GM21786 (cell line): ENCODE measurements at regions not wholly inside any gene's neighbourhood (a gene's known extent, or its start where the extent isn't known, plus 50 kb on each side); places are given as distances from the start of the nearest gene placed in this dataset.

ENCODE experiments used
- ATAC-seq: cut with Tn5 transposase; IDR thresholded peaks from one replicate; pipeline ENCODE4 v1.9.1; 2021; ENCODE audit not compliant: unreplicated experiment

DNA sequence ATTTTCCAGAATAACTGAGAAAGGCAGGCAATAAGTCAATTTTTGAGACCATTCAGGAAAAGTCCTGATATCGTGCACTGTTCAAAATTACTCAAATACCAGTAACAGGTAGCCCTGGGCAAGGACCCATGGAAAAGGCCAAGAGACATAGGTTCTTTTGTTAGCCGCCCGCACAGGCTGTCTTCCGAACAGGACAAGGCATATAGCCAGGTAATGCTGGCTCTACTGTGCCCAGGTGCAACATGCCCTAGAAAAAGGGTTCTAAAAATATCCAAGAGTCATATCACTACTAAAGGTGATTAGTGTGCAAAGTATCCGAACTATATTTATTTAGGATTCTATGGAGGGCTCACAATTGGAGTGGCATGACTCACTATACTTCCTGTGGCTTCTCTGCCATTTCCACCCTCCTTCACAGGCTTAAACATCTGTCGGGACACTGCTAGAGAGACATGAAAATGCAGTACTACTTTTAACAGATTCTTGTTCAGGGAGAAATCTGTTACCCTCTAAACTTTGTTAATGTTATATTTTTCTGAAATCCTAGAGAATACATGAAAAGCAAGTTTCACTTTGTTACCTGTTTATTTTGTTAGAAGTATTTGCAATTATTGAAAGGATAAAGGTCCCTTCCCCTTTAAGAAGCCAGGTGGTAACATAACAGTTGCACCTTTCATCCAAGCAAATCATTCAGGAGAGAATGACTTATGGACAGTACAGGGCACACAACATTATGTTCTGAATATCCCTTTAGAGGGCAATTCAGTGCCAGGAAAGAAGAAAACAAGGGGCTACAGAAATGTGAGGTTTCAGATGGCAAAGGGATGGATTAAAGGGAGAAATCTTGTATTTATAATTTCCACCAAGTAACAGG lies 293.3 kb upstream of the THBS1 start:
- no peak for ATAC-seq

DNA sequence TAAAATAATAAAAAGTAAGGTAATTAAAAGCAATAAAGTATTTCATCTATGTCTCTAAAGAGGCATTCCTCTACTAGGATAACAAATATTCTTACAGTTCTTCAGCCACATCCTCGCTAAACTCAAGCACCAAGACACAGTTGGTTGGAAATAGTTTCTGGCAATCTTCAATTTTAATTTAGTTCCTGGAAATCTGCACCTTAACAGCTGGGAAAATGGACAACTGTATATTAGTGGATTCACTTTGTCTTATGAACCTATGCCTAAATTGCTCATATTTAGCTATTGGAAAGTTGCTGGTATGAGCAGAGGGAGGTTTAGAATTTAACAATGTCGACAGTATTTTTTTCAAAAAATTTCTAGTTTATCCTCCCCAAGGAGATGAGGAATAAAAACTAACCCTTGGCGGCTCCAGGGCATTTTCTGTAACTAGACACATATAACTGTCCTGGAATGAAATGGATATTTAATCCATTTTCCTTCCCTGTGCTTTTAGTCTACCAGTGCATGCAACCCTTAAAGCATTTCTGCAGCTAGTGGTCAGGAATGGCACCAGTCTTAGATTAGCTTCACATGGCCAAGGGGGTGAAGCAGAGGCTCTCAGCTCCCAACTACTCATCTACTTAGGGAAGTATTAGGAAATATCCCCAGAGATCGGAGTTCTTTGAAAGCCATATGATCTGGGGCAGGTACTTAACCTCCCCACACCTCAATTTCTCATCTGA lies 290.0 kb upstream of the THBS1 start:
- no peak for ATAC-seq

DNA sequence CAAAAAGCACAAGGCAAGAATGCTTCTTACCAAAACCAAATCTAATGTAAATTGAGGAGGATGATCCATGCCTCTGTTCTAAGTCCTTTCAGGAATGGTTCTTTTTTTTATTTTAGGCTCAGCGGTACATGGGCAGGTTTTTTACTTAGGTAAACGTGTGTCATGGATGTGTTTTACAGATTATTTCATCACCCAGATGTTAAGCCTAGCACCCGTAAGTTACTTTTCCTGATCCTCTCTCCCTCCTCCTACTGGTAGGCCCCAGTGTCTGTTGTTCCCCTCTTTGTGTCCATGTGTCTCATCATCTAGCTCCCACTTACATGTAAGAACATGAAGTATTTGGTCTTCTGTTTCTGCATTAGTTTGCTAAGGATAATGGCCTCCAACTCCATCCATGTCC lies 289.2 kb upstream of the THBS1 start:
- no peak for ATAC-seq

DNA sequence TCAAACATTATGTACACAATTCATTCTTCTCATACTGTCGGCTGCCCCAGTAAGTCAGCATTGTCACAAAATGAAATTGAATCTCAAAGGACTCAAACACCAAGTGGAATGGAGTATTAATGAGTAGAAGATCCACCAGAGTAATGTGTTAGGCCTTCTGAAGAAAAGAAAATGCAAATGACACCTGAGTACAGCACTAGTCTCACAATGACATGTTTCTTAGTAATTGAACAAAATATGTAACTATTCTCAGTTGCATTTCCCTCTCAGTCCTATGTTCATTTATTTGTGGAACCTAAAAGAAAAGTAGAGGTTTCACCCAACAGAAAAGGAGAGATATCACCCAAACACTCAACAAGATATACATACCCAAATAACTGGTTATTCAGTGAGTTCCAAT lies 283.9 kb upstream of the THBS1 start:
- no peak for ATAC-seq

DNA sequence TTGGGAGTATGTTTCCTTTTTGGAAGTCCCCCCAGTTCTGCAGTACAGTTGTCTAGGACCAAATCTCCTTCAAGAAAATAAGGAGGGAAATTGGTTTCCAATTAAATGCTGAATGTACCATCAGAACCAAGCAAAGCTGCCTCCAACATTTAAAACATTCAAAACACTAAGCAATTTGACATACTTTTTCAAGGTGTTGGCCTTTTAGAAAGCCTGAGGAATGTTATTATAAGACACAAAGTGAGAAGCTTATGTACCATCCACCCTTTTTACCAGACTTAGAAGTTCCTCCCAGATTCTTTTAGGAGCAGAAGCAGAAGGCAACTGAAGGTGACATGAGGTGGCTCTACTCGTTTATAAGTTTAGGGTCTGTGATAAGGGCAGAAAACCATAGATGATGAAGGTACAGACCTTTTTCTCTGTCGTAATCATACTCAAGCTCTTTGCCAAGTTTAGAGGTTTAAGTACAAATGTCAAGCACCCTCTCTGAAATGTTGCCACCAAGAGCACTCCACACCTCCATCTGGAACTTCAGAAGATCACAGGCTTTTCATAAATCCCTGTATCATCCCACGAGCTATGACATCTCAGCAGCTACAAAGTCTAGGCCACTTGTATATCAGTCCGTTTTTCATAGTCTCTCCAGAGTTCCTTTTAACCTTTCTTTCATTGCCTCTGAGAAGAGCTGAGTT lies 282.5 kb upstream of the THBS1 start:
- ATAC-seq: no peak

DNA sequence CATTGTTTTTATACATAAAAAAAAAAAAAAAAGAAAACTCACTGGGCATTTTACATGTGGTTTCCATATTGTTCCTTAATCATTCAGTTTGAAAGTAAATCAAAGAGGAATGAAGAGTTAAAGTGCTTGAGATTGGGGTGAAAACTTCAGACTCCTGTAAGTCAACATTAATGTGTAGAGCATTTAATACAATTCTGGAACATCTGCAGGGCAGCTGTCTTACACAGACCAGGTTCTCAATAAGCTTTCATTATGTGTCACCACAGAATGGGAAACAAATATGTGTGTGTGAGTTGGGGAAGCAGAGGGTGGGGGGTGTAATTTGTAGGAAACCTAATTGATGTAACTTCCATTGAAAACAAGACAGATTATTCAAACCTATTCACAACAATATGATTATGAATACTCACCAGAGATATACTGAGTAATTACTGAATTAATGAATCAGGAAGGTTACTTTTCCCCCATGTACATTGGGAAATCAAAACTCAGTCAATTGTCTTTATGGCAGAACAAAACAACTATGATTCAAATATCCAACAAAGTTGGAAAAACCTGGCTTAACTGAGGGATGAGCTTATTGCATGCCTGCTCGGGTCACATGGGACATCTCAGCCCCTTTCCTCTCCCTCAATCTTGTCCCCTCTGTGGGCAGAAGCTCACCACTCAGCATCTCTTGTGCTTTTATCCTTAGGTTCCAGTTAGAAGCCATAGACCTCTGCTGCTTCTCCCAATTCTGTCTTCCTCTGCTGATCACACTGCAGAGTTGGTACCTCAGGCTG lies 281.2 kb upstream of the THBS1 start:
- ATAC-seq: no peak

DNA sequence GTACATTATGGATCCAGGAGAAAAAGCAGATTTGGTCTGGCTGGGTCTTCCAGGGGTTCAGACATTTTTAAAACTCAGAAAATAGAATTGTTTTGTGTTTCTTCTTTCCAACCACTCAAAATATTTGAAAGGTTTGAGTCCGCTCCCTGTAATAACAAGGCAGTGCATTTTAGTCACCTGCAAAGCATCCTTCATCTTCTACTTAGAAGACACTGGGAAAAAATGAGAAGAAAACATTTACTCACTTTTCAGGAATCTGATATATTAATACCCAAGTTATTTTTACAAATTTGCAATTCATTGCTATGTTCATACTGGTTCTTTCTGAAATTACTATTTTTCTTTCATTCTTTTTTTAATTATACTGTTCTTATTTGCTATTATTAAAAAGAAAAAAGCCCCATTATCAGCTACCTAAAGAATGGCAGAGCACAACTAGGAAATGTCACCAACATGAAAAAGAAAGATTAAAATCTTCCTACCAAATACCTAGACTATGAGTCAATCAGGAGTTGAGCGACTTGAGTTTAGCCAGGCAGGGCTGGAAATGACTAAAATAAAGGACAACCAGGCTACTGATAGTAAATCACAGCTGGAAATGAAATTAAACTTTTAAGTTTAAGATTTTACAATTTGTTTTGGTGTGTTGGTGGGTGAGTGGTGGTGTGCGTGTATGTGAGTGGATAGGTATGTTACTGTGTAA lies 280.3 kb upstream of the THBS1 start:
- ATAC-seq: no peak

DNA sequence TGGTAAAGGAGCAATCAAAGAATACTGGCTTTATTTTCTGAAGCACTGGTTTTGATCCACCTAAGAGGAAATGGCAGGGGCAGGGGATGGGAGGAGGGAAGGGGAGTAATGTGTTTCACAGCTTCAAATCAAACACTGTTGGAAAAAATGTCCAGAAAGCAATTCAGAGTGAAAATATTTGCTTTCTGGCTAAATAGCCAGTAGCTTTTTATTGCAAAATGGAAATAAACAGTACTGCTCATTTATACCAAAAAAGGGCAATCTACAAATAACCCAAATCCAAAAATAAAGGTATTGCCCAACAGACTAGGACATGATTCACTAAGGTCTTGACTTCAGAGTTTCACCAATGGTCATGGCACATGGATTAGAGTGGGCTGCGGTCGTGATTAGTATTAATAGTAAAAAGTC lies 279.3 kb upstream of the THBS1 start:
- ATAC-seq: no peak

DNA sequence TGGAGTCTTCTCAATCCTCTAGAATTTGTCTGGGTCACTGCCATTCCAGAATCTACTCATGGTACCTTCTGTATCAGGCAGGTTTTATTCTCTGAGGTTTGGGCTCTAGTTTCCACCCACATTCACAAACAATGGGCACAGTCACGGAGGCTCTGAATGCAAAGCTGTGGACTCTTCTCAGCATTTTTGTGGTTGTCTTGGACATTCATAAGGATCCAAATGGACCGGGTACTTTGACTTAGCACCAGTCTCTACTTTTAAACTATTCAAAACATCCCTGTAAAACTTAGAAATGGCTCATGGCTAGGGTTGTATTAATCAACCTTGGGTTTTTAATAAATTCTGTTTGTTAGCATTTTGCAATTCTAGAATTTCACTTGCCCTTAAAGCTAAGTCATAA lies 277.9 kb upstream of the THBS1 start:
- no peak for ATAC-seq

DNA sequence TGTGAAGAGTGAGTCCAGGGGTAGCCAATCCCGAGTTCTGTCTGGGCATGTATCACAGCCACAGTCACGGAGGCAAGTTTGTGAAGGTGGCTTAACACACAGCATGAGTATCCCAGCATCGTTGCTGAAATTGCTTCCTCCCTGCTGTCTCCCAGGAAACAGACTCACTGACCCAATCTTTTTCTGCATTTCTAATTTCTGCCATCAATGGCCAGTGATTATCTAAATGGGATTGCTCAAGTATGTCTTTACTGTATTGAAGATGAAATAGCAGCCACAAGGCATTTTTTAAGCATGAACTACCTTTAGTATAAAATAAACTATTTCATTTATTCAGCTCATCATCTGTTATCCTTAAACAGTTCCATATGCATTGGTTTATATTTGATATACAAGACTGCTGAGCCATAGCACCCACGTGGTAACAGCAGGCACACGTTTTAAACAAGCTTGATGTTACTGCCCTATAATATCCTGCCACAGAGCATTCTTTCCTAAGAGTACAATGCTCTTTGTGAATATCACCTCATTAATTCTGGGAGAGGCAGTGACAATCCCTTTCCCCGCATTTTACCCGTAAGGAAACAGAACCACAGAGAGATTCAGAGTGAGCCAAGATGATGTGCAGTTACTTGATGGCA lies 276.6 kb upstream of the THBS1 start:
- no peak for ATAC-seq

DNA sequence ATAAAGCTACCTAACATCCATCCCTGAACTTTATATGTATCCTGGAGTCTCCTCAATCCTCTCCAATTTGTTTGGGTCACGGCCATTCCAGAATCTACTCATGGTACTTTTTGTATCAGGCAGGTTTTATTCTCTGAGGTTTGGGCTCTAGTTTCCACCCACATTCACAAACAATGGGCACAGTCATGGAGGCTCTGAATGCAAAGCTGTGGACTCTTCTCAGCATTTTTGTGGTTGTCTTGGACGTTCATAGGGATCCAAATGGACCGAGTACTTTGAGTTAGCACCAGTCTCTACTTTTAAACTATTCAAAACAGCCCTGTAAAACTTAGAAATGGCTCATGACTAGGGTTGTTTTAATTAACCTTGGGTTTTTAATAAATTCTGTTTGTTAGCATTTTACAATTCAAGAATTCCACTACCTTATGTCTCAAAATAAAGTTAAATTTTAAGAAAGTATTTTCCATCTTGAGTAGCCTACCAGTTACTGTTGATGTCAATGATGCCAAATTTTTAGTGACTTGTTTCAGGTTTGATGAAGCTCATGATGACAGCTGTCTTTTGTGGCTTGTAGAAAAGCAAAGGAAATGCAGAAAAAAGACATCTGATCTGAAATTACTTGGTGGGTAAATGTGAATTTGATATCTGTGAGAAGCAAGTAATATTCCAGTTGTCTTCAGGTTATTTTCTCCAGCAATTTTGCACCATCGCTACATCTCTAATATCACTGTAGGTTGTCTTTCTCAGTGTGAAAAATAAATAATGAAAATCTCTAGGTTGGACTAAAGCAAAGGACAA lies 275.7 kb upstream of the THBS1 start:
- ATAC-seq: no peak

DNA sequence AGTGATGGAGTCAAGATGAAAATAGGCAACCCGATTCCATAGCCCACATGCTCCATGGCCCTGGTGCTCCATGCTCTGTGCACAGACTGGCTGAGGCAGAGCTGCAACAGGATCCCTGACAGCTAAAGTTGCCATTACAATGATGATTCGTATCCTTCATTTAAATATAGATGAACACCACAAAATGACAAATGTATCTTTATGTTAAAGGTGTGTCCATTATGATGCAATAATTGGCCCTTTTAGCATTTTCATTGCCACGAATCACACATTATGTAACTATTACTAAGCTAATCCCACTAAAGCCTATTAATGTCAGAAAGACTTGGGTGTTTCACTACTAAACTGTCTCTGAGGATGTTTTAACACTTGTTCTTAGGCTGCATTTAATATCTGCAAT lies 270.2 kb upstream of the THBS1 start:
- no peak for ATAC-seq

DNA sequence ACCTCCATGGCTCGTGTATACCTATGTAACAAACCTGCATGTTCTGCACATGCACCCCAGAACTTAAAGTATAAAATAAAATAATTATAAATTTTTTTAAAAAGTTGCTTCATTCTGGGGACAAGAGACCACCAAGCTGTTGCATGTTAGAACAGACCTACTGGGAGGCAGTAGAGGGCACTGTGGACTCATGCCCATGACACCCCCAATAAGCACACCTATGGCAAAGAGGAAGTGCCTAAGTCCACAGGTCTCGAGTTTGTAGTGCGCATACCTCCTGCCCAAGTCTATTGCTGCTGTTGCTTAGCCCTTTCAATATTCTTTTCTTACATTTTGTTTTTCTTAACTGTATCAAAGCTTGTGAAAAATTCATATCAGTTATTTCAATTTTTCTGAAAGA lies 267.9 kb upstream of the THBS1 start:
- ATAC-seq: no peak

DNA sequence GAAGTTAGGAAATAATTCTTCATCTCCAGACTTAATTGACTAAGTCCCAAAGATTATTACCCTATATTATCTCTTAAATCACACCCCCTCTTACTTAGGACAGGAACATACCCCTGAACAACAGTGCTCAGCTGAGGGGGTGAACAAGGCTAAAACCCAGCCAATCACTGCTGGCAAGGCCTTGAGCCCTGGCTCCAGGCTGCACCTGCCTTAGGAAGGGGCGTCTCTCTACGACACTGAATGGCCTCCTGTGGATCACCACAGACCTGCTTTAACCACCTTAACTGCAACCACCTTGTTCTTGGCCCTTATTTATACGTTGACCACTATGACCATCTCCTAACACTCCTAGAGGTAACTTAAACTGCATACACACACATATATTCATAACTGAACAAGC lies 267.4 kb upstream of the THBS1 start:
- ATAC-seq: no peak

DNA sequence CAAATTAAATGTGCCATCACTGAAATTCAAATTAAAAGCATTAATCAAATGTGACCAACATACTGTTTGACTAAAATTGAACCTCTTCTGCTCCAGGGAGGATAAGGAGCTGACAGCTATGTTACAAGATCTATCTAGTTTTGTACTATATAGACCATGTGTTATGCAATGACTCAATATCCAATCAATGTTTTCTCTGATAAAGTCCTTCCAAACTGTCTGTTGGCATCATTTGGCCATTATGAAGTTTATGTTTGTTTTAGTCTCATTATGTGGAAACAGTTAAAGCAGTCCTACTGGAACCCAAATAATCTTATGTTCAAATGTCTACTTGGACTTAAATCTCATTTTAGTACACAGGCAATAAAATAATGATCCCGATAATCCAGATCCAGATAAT lies 267.0 kb upstream of the THBS1 start:
- ATAC-seq: no peak

DNA sequence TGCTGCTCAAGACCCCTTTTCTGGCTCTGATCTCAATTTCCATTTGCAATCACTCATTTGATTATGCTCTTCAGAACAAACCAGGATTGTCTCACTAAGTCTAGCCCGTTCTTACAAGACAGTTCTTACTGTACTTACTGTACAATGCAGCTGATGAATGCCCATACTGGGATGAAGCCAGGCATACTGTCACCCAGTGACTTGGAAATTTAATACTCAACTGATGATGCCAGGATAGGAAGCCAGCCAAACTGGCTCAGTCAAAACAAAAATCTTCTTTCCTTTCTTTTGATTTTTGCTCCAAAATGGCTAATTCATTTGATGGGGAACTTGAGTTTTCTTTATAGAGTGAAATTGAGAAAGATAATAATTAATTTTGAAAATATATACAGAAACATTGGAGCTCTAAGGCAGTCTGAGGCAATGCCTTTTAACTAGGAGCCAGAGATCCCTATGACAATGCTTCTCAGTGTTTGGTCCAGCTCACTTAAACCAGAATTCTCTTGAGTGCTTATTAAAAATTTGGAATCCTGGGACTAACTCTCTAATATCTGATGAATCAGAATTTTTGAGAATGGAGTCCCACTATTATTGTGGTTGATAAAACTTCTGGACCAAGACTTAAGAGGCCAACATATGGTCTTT lies 265.6 kb upstream of the THBS1 start:
- ATAC-seq: no peak

DNA sequence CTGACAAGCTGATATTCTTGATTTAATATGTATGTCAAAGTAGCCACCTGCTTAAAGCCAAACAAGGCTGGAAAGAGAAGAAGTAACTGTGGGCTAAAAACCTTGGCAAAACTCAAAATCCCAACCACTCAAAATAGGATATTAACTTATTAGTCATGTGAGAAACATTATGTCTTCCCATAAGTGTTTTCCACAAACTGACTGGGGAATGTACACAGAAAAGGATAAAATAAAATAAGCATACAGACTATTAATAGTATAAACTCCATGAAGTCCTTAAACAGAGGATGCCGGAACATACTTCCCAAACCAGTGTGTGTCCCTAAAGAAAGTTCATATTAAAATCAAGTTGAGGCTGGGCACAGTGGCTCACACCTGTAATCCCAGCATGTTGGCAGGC lies 263.7 kb upstream of the THBS1 start:
- no peak for ATAC-seq

DNA sequence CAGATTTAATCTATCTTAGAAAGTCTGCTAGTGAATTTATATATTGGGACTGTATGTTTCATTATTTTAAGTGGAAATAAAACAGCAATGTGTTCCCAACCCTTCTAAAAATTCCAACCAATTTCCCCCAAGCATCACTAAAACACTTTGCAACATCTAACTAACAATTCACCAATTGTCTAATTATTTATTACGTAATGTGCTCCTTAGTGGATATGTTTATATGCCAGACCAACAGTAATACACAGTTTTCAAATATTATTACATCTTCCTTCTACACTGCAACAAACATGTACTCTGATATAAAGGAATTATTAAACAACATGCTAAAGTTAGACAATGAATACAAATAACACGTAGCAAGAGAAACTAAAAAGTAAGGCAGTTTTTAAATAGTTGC lies 262.6 kb upstream of the THBS1 start:
- ATAC-seq: no peak

DNA sequence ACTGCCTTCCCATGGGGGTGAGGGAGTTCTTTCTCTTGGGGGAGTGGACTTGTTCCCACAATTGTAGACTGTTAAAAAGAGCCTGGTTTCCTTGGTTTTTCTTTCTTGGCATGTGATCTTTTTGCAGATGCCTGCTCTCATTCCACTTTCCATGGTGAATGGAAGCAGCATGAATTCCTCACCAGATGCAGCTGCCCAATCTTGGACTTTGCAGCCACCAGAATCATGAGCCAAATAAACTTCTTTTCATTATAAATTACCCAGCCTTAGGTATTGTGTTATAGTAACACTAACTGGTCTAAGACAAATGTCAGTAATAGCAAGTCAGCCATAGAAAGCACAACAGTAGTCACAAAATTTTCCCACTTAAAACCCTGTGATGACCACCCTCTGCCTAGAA lies 260.5 kb upstream of the THBS1 start:
- ATAC-seq: no peak
